Hepatocyte (in vitro differentiated cells): ENCODE measurements at regions not wholly inside any gene's neighbourhood (a gene's known extent, or its start where the extent isn't known, plus 50 kb on each side); places are given as distances from the start of the nearest gene placed in this dataset.
A peak's percentile ranks its signal among the peaks of the same experiment; 100 is the strongest.

Experiments
- DNase-seq: peaks from one replicate; pipeline ENCODE4 v3.0.0-alpha.2; 2016; ENCODE audit warnings: low spot score
- H2AFZ ChIP-seq: fragments of 200-600 bp; sonication (generic); 2 replicates; pipeline ENCODE4 v1.6.0; 2016; ENCODE audit warnings: antibody characterized with exemption, mild to moderate bottlenecking
- H3K27ac ChIP-seq: fragments of 200-600 bp; sonication (generic); 2 replicates; pipeline ENCODE4 v1.5.1; 2016; ENCODE audit warnings: mild to moderate bottlenecking
- H3K27me3 ChIP-seq: fragments of 200-600 bp; sonication (generic); 2 replicates; pipeline ENCODE4 v1.6.1; 2016
- H3K36me3 ChIP-seq: fragments of 200-600 bp; sonication (generic); replicated peaks from 2 replicates; pipeline ENCODE4 v1.5.1; 2016; ENCODE audit warnings: low read depth; ENCODE audit not compliant: insufficient read depth
- H3K4me1 ChIP-seq: fragments of 200-600 bp; sonication (generic); 2 replicates; pipeline ENCODE4 v1.5.1; 2016; ENCODE audit warnings: mild to moderate bottlenecking, moderate library complexity; ENCODE audit not compliant: insufficient read depth
- H3K4me2 ChIP-seq: fragments of 200-600 bp; sonication (generic); 2 replicates; pipeline ENCODE4 v1.6.0; 2016
- H3K4me3 ChIP-seq: fragments of 200-600 bp; sonication (generic); 2 replicates; pipeline ENCODE4 v1.5.1; 2016; ENCODE audit warnings: mild to moderate bottlenecking
- H3K79me2 ChIP-seq: fragments of 200-600 bp; sonication (generic); 2 replicates; pipeline ENCODE4 v1.6.0; 2017; ENCODE audit warnings: mild to moderate bottlenecking
- H3K9me2 ChIP-seq: fragments of 200-600 bp; sonication (generic); replicated peaks from 2 replicates; pipeline ENCODE4 v1.6.0; 2017; ENCODE audit warnings: mild to moderate bottlenecking; ENCODE audit not compliant: insufficient read depth
- H3K9me3 ChIP-seq: fragments of 200-600 bp; sonication (generic); 2 replicates; pipeline ENCODE4 v1.5.1; 2016; ENCODE audit warnings: low read depth, mild to moderate bottlenecking
- H4K20me1 ChIP-seq: fragments of 200-600 bp; sonication (generic); 2 replicates; pipeline ENCODE4 v1.6.0; 2016; ENCODE audit warnings: mild to moderate bottlenecking; ENCODE audit not compliant: insufficient read depth, poor library complexity, severe bottlenecking
- CTCF ChIP-seq: fragments of 200-600 bp; sonication (generic); IDR thresholded peaks from 2 replicates; pipeline ENCODE4 v1.5.1; 2016; ENCODE audit warnings: antibody characterized with exemption, mild to moderate bottlenecking; ENCODE audit not compliant: poor library complexity
- EZH2 ChIP-seq: fragments of 200-600 bp; sonication (generic); IDR thresholded peaks from 2 replicates; pipeline ENCODE4 v1.6.1; 2016; ENCODE audit warnings: antibody characterized with exemption, mild to moderate bottlenecking, borderline replicate concordance
- EZH2phosphoT487 ChIP-seq: fragments of 200-600 bp; sonication (generic); IDR thresholded peaks from one replicate; pipeline ENCODE4 v1.6.1; 2018; ENCODE audit warnings: antibody characterized with exemption, mild to moderate bottlenecking, low read depth, moderate library complexity; ENCODE audit not compliant: unreplicated experiment, severe bottlenecking
- WGBS: methylation state at CpG from one replicate; pipeline ENCODE4 v1.1.6; 2016; ENCODE audit warnings: low lambda C conversion rate; ENCODE audit errors: missing lambda C conversion rate; 5-methylcytosine and 5-hydroxymethylcytosine counted together

GRCh38 chr6:126682440-126682839 is 342.5 kb downstream of the CENPW start:
- TF ChIP-seq CTCF, result no peak
- TF ChIP-seq EZH2phosphoT487, result no peak
- TF ChIP-seq EZH2, result no peak
- WGBS, result 90% methylated on average over 2 of the region's 2 CpGs
- no peak overlapping the region for H3K4me2 ChIP-seq

GRCh38 chr6:126685182-126685581 is 345.3 kb downstream of the CENPW start:
- no peaks in the 10 kb centered on the region for H3K79me2 ChIP-seq
- no peak for DNase-seq
- H4K20me1 ChIP-seq, result no peaks in the 10 kb centered on the region
- H3K4me2 ChIP-seq, result no peak overlapping the region
- no peak for TF ChIP-seq CTCF
- no peak for TF ChIP-seq EZH2
- TF ChIP-seq EZH2phosphoT487, result no peak
- no peaks in the 10 kb centered on the region for H3K9me3 ChIP-seq
- no peak overlapping the region for H3K27ac ChIP-seq
- no peaks in the 10 kb centered on the region for H3K9me2 ChIP-seq
- no peaks in the 10 kb centered on the region for H3K27me3 ChIP-seq
- H2AFZ ChIP-seq, result no peak overlapping the region
- no peaks in the 10 kb centered on the region for H3K36me3 ChIP-seq
- WGBS, result 83% methylated on average over 1 of the region's 1 CpG
- no peaks in the 10 kb centered on the region for H3K4me1 ChIP-seq
- no peak overlapping the region for H3K4me3 ChIP-seq

More at GRCh38 chr6:126682440-126682839, 342.5 kb downstream of the CENPW start:
- no peaks in the 10 kb centered on the region for H3K9me2 ChIP-seq
- H3K79me2 ChIP-seq, result no peaks in the 10 kb centered on the region
- H3K4me3 ChIP-seq, result no peak overlapping the region
- no peak overlapping the region for H3K27ac ChIP-seq
- no peaks in the 10 kb centered on the region for H3K9me3 ChIP-seq
- no peak for DNase-seq
- no peaks in the 10 kb centered on the region for H3K4me1 ChIP-seq
- H3K36me3 ChIP-seq, result no peaks in the 10 kb centered on the region
- H3K27me3 ChIP-seq, result no peaks in the 10 kb centered on the region
- H2AFZ ChIP-seq, result no peak overlapping the region
- no peaks in the 10 kb centered on the region for H4K20me1 ChIP-seq

- WGBS, result 40% methylated on average over 5 of the region's 5 CpGs
- peaks cover 8% of the 10 kb centered on the region for H3K4me1 ChIP-seq
- H4K20me1 ChIP-seq, result no peaks in the 10 kb centered on the region
- H3K36me3 ChIP-seq, result no peaks in the 10 kb centered on the region
- no peaks in the 10 kb centered on the region for H3K79me2 ChIP-seq
- H3K9me3 ChIP-seq, result no peaks in the 10 kb centered on the region
- H3K27me3 ChIP-seq, result no peaks in the 10 kb centered on the region
- H2AFZ ChIP-seq, result no peak overlapping the region
- no peak overlapping the region for H3K27ac ChIP-seq
- H3K4me2 ChIP-seq, result no peak overlapping the region
- TF ChIP-seq EZH2, result no peak
- TF ChIP-seq CTCF, result no peak
- TF ChIP-seq EZH2phosphoT487, result no peak
- no peaks in the 10 kb centered on the region for H3K9me2 ChIP-seq
- no peak overlapping the region for H3K4me3 ChIP-seq
- peak; percentile 5 for DNase-seq
Measured at GRCh38 chr6:126696921-126697693, 357.2 kb downstream of the CENPW start.
